Daoy (cell line): ENCODE measurements at regions not wholly inside any gene's neighbourhood (a gene's known extent, or its start where the extent isn't known, plus 50 kb on each side); places are given as distances from the start of the nearest gene placed in this dataset.
"Not testable (repeated sequence)": the region's sequence is repeated elsewhere in the genome, so short reads cannot be mapped to it uniquely, and the experiment has no call there.

ENCODE experiments used
- DNase-seq: peaks from one replicate; pipeline ENCODE4 v3.0.0-alpha.2; 2015; ENCODE audit warnings: low read depth

DNA sequence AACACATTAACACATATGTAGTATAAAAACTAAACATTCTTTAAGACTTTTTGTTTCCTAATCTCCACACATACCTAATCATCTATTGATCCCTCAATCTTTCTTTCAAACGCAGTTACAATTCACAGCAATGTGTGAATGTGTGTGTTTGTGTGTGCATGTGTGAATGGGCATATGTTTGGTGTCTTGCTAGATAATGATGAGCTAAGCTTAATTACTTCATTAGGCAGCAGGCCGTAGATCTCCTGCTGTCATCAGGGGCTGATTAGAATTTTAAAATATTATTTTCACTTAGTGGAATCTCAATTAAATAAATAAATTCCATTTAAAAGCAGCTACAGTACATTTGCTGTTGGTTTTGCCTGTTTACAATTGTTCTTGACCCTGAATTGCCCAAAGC, 187.8 kb upstream of the LHX8 start:
- no peak for DNase-seq

DNA sequence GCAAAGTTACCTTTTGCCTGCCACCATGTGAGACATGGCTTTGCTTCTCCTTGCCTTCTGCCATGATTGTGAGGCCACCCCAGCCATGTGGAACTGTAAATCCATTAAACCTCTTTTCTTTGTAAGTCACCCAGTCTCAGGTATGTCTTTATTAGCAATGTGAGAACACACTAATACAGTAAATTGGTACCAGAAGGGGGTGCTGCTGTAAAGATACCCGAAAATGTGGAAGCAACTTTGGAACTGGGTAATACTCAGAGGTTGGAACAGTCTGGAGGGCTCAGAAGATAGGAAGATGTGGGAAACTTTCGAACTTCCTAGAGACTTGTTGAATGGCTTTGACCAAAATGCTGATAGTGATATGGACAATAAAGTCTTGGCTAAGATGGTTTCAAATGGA, 184.8 kb upstream of the LHX8 start:
- not testable (repeated sequence) for DNase-seq

DNA sequence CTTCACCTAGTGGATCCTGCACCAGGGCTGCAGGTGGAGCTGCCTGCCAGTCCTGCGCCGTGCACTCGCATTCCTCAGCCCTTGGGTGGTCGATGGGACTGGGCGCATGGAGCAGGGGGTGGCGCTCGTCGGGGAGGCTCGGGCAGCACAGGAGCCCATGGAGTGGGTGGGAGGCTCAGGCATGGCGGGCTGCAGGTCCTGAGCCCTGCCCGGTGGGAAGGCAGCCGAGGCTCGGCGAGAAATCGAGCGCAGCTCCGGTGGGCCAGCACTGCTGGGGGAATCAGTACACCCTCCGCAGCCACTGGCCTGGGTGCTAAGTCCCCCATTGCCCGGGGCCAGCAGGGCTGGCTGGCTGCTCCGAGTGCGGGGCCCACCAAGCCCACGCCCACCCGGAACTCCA, 182.2 kb upstream of the LHX8 start:
- not testable (repeated sequence) for DNase-seq

DNA sequence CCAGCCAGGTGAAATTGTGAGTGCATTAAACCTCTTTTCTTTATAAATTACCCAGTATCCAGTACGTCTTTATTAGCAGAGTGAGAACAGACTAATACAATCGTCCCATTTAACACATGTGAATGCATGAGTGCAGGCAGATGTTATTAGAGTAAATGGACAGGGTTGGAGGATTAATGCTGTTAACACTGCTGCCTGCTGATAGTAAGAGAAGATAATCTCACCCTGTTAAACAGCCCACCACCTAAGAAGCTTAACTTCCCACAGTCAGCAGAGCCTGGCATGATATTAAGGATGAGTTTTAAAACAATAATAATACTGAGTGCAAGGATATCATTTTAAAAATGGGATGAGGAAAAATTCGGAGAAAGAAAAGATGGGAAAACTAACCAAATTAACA, 181.4 kb upstream of the LHX8 start:
- no peak for DNase-seq

DNA sequence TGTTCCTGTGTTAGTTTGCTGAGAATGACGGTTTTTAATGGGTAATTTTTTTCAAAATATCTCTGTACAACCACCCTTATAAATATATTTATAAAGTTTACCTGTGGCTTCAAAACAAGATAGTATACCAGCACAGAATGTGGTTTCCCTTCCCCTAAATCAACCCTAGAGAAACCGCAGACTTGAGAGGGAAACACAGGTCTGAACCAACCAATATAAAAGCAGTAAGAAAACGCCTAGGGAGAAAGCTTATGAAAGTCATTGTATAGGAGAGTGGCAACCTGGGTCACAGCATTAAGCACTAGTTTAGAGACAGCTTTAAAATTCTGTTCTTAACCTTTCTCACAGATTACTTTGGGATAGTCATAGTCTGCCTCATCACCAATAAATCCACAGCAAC, 180.6 kb upstream of the LHX8 start:
- DNase-seq: no peak

DNA sequence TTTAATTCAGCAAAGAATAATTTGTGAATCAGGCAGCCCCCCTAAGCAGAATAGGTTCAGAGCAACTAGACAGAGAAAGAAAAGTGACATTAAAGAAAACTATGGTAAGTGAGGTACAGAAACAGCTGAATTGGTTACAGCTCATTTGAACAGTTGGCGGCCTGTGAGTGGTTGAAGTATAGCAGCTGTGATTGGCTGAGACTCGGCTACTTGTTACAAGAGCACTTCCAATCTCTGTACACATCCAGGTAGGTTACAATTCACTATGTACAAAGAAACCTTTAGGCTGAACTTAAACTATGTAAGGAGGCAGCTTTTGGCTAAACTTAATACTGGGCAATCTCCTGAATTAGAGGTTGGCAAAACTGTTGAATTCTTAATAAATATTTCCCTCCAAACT, 171.1 kb upstream of the LHX8 start:
- no peak for DNase-seq

DNA sequence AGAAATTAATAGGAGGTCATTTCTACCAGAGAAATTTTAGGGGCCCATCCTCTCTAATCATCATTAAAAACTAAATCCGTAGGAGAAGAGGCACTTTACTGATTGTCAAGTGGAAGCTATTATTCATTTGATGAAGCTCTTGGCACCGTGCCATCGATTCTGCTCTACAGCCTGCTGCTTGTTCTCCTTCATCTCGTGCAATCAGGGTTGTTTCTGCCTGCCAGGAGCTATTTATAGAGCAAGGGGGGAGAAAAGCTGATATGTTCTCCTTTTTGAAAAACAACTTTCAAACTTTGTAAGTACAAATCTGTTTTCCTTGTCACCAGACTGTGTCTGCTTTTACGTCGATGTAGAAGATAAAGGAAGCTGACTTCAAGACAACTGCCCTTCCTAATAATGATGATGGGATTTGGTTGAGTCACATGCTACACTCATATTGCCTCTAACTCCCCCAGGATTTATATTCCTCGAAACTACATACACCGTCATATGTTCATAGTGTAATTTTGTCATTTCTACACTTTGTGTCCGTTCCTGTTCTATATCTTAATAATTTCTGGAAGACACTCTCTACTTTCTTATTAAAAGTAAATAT, 169.6 kb upstream of the LHX8 start:
- DNase-seq: peak; percentile 5

DNA sequence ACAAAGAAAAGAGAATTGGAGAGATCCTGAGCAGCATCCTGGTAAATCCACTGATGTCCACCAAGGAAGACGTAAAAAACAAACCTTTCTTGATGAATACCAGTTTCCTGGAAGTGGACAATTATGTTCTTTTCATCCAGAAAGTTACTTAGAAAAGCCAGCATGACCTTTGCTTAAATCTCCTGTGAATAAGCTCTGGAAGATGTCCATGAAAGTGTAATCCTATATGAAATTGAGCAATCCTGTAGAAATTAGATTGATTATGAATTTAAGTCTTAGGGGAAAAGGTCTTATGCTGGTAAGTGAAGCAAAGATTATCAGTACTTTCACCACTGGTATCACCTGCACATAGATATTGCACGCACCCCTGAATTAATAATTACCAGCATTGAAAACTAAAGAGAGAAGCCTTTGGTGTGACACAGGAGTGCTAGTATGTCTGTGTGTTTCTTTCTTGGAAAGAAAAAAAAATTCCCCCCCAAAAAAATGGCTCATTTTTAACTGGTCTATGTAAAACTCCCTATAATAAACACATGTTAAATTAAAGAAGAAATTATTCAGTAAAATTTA, 164.5 kb upstream of the LHX8 start:
- DNase-seq: no peak

DNA sequence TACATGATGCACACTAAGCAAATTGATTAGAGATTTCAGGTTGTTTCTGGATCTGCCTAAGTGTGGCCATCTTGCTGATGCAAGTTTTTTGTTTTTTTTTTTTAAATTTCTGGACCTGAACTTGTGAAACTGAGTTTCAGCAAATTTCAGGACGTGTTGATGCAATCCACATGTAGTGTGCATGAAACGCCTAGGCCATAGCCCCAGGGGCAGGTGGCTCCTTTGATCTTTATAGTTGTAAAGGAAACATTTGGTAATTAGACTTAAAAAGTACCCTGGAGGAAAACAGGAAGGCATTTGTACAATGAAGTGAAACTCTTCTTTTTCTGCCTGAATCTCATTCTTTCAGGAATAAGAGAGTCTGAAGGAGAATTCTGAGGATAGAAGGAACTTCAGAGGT, 162.2 kb upstream of the LHX8 start:
- DNase-seq: no peak

DNA sequence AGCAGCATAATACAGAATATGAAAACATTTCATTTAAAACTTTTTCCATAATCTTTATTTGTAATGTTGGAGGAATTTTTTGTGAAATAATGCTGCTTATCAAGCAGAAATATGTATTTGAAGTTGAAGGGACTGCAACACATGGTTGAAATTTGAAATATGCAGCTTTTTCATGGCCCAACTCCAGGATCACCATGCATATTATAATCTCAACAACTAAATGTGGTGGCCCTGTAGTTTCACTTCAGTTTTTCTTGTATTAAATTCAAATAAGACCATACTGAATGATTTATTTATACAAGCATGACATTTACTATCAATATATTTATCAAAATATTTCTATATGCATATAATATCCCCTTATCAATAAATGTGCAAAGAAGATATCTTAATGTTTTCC, 157.7 kb upstream of the LHX8 start:
- DNase-seq: no peak

DNA sequence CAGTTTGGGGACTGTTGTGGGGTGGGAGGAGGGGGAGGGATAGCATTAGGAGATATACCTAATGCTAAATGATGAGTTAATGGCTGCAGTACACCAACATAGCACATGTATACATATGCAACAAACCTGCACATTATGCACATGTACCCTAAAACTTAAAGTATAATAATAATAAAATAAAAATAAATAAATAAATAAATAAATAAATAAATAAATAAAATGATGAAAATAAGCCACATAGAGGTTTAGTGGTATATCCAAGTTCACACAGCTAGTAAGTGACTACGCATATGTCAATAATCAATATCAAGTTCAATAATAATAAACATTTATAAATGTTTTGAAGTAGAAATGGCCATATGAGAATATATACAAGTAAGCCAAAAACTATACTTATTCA, 141.7 kb upstream of the LHX8 start:
- DNase-seq: not testable (repeated sequence)

DNA sequence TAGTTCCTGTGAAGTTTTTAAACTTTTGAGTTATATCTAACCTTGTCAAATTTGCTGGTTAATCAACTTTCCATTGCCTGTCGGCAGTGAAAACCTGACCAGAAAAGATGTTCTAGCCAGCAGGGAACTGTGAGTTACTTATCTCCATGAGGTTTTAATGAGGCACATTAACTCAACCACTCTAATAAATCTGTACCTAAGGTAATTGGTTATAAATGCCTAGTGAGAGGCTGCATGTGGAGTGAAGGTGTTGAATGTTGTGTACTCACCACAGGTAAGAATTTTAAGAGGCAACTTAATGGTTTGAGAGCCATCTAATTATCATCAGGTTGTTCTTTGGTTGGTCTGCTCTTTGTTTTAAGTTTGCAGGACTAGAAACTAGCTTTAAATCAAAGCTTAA, 138.4 kb upstream of the LHX8 start:
- no peak for DNase-seq

DNA sequence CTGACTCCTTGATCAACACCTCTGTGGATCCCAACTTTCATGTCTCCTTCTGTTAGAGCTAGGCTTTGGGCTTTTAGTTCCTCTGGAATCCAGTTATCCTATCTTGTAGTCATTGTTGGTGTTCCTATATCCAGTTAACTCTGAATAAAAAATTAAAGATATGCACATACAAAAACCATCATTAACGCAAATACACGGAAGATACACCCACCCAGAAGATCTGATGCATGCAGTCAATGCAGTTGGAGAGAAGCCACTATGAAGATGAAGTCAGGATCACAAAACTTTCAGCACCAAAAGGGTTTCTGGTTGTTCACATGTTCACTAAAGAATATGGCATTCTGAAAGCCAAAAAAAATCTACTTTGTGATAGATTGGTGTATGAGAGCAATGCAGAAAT, 123.6 kb upstream of the LHX8 start:
- DNase-seq: no peak

DNA sequence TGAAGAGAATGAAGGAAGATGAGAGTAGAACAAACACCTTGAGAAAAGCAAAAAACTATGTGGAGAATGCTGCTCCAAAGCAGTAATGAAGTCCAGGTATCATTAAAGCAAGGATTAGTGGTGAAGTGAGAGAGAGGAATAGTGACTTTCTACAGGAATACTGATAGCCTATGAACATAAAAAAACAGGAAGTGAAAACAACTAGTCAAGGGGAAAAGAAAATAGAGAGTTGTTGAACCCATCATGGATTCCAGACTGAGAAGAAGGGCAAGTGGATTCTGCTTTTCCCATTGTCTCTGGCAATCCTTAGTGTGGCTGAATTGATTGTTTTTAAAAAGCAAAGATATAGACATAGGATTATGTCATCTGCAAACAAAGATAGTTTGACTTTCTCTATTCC, 119.9 kb upstream of the LHX8 start:
- no peak for DNase-seq

DNA sequence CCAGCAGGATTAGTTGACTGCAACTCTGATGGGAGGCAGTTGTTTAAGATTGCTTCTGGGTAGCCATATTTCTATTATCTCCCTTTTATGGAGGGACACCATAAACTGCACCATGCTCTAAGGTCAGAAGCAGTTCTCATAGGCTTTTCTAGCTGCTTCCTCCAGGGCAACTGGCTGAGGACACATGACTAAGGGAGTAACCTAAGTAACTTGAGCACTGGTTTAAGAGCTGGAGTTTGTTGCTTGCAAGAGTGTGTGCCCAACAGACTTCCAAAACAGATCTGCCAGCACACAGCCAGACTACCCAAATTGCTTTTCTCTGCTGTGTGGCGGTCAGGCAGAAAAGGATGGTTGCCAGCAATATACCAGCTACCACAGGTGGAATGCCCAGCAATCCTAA, 111.2 kb upstream of the LHX8 start:
- DNase-seq: no peak

DNA sequence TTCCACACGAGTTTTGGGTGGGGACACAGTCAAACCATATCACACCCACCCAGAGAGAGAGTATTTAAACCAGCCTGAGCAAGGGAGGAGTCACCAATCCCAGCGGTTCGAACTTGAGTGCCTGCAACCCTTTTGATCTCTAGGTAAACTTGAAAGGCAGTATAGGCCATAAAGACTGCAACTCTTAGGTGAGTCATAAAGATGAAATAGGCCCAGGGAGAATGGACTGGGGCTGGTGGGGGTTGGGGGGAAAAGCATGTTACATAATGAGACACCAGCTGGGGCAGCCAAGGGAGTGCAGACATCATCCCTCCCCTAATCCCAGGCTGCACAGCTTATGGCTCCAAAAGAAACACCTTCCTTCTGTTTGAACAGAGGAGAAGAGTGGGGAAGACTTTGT, 99.8 kb upstream of the LHX8 start:
- no peak for DNase-seq

DNA sequence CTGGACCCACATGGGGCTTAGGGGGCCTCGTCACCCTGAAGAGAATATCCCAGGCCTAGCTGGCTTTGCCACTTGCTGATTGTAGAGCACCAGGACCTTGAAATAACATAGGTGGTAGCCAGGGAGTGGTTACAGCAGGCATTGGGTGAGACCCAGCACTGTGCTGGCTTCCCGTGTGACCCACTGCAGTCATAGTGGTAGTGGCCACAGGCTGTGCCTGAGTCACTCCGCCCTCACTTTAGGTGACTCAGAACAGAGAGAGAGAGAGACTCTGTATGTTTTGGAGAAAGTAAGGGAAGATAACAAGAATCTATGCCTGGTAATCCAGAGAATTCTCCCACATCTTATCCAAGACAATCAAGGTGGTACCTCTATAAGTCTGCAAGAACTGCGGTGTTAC, 98.7 kb upstream of the LHX8 start:
- no peak for DNase-seq

DNA sequence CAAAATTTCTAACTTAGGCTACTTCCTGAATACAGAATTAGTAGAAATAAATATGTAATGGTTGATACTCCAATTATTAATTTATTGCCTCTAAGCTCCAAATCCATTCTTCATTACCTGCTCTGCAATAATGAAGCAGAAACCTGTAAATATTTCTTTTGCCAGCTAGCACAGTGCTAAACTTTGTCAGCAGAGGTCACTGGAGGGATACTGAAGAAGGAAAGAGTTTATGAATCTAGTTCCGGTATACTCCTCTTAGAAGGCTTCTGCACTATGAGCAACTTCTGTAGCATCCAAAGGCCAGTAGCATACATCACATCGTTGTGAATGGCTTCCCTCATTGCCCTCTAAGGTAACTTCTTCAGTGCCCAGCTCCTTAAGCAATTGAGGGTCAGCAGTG, 81.0 kb upstream of the LHX8 start:
- no peak for DNase-seq

DNA sequence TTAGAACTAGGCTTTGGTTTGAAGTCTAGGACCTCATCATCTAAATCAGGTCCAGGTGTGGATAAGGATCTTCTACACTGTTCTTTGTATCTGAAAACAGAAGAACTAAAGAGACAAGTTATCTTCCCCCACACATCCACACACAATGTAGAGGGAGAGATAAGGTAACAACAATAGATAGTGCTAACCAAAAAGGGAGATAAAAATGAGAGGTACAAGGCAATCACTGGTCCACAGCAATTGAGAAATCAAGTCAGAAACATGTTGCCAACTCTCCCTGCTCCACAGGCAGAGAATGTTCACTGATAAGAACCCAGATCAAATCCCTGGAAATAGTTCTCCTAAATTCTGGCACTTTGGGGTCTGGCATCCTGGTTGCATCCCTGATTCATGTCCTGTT, 75.8 kb upstream of the LHX8 start:
- no peak for DNase-seq

DNA sequence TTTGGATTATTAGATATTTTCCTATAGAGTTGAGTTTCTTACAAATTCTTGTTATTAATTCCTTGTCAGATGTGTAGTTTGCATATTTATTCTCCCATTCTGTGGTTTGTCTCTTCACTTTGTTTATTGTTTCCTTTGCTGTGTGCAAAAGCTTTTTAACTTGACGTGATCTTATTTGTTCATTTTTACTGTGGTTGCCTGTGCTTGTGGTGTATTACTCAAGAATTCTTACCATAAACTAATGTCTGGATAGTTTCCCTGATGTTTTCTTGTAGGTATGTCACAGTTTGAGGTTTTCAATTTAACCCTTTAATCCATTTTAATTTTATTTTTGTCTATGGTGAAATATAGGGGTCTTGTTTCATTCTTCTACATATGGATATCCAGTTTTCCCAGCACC, 72.1 kb upstream of the LHX8 start:
- no peak for DNase-seq

DNA sequence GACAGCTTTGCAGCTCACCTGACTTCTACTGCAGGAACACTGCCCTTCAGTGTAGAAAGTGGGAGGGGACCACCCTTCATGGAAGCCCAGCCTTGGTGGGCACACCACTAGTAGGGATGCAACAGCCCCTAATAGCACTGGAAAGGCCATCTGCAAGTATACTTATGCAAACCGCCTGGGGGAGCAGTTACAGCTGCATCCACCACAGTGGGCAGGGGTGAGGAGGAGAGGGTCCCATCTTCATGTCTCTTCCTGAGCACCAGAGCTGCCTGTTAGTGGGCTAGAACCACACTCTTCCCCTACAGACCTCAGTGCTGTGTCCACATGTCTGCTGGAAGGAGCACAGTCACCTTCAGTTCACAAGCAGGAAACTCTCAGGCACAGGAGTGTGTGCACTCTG, 66.2 kb upstream of the LHX8 start:
- no peak for DNase-seq

DNA sequence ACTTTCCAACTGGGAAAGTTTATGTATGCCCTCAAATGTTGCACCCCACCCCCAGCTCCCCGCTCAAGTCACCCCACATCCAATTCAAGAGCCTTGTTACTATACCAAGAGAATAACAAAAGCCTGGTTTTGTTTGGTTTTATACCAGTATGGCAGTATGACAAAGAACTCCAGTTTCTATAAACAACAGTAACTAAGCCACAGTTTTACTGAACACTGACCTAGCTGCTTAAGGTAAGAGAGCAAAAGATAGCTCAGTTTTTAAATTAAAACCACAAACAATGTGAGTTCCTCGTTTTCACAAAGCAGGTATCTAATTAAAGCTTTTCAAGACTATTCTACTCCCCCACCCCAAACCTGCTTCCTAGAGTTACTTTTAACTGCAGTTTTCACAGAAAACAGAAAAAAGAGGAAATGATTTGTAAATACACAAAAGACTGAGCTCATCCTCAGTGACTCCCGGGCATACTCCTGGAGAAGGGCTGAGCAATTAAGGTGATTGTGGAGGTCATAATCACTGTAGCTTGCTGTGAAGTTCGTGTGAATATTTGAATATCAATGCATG, 59.3 kb upstream of the LHX8 start:
- DNase-seq: no peak

DNA sequence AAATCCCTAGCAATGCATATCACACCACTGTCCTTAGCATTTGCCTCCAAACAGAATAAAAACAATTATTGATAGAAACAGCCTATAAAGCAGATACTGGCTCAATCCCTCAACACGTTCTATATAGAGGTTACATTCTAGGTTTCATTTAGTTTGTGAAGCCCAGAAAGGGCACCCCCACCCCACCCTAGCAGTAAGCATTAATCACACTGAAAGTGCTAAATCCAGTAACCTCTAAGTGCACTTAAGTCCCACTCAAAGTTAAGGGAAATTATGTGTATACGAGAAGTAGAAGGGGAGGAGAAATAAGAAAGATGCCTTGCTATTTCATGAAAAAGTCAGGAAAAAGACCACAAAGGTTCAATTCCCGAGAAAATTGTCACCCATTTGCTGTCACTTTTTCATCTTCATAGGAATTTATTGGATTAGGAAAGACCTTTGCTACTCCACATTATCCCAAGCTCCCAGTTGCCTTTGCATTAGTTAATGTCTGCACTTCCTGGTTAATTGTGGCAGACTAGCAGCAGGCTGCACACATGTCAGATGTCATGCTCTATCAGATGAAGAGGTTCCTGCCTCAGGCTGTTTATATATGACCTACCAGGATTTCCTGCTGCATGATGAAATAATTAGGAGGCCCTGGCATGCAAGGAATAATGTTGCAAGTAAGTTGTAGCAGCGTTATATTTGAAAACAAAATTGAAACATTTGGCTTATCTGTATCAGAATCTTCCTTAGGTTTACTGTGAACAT, 54.5 kb upstream of the LHX8 start:
- no peak for DNase-seq
